ENCODE measurements at regions not wholly inside any gene's neighbourhood (a gene's known extent, or its start where the extent isn't known, plus 50 kb on each side); places are given as distances from the start of the nearest gene placed in this dataset.

GRCh38 chr7:46649876-46650275, 728.8 kb upstream of the IGFBP3 start:
- Histone ChIP-seq H3K36me3 (replicated peaks in 1 of 2) (no peaks in the 10 kb centered on the region), H3K27ac (no peak overlapping the region), H3K9me3 (replicated peaks in 1 of 3) (no peaks in the 10 kb centered on the region), H3K4me1 (replicated peaks in 1 of 2) (no peaks in the 10 kb centered on the region), H3K27me3 (no peaks in the 10 kb centered on the region), H3K4me3 (no peak overlapping the region)
- 10 to 24% (median 21%) methylated on average over 2 of the region's 2 CpGs for WGBS, 4 donors
- DNase-seq: no peak
- intact Hi-C loops (cut with DNase I): no loop called here
- TF ChIP-seq POLR2A (IDR thresholded peaks at IDR 0.05): no peak
- no peak for TF ChIP-seq CTCF (IDR thresholded peaks at IDR 0.05)

- no peak for TF ChIP-seq CTCF (IDR thresholded peaks at IDR 0.05)
- no peak for TF ChIP-seq POLR2A (IDR thresholded peaks at IDR 0.05)
- WGBS, 4 donors: 75 to 91% (median 79%) methylated on average over 8 to 12 of the region's 12 CpGs
- H3K36me3 ChIP-seq (replicated peaks in 1 of 2): no peaks in the 10 kb centered on the region
- intact Hi-C loops (cut with DNase I): no loop called here
- no peaks in the 10 kb centered on the region for H3K9me3 ChIP-seq (replicated peaks in 1 of 3)
- H3K4me1 ChIP-seq (replicated peaks in 1 of 2): no peaks in the 10 kb centered on the region
- H3K27me3 ChIP-seq: no peaks in the 10 kb centered on the region
- no peak for DNase-seq
- H3K27ac ChIP-seq: no peak overlapping the region
- H3K4me3 ChIP-seq: no peak overlapping the region
Measured at GRCh38 chr7:46637793-46638735, 717.0 kb upstream of the IGFBP3 start.

DNA sequence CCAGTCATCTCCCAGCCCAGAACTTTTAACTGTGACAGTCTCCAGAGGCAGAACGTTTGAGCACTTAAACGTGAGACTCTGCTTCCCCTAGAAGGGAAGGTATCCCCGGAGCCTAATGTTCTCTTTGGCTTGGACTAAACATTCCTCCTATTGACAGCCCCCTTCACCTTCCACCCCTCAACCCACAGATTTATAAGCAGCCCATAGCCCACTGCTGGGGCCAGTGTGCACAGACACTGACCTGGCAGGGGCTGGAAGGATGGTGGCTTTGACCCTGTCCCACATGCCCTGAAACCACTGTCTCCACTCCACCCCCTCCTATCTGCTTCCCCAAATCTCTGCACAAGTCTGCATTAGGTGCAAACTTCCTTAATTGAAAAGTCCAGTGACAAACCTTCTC, 715.0 kb upstream of the IGFBP3 start:
- DNase-seq: no peak
- Histone ChIP-seq H3K4me1 (replicated peaks in 1 of 2) (no peaks in the 10 kb centered on the region), H3K27me3 (no peaks in the 10 kb centered on the region), H3K9me3 (replicated peaks in 1 of 3) (no peaks in the 10 kb centered on the region), H3K36me3 (replicated peaks in 1 of 2) (no peaks in the 10 kb centered on the region), H3K4me3 (no peak overlapping the region), H3K27ac (no peak overlapping the region)
- intact Hi-C loops (cut with DNase I): no loop called here
- TF ChIP-seq CTCF (IDR thresholded peaks at IDR 0.05): no peak
- 74 to 82% (median 77%) methylated on average over 3 of the region's 3 CpGs for WGBS, 4 donors

GRCh38 chr7:46633630-46634240, 712.7 kb upstream of the IGFBP3 start:
- H3K27ac ChIP-seq: no peak overlapping the region
- no peak overlapping the region for H3K4me3 ChIP-seq
- WGBS, 4 donors: 47 to 55% (median 52%) methylated on average over 4 of the region's 4 CpGs
- H3K27me3 ChIP-seq: no peaks in the 10 kb centered on the region
- H3K9me3 ChIP-seq (replicated peaks in 1 of 3): no peaks in the 10 kb centered on the region
- TF ChIP-seq CTCF (IDR thresholded peaks at IDR 0.05): no peak
- TF ChIP-seq POLR2A (IDR thresholded peaks at IDR 0.05): no peak
- no peaks in the 10 kb centered on the region for H3K4me1 ChIP-seq (replicated peaks in 1 of 2)
- DNase-seq: no peak
- H3K36me3 ChIP-seq (replicated peaks in 1 of 2): no peaks in the 10 kb centered on the region
- intact Hi-C loops (cut with DNase I): no loop called here

Data from adrenal gland (tissue), 9 donors.